Activated CD4-positive, alpha-beta T cell treated with anti-CD3 and anti-CD28 coated beads, Interleukin-2, amount 50 U/mL, for 48 hours (primary cell): ENCODE measurements at regions not wholly inside any gene's neighbourhood (a gene's known extent, or its start where the extent isn't known, plus 50 kb on each side); places are given as distances from the start of the nearest gene placed in this dataset.
"Not testable (repeated sequence)": the region's sequence is repeated elsewhere in the genome, so short reads cannot be mapped to it uniquely, and the experiment has no call there.

ENCODE experiments used
- DNase-seq, 2 experiments: peaks; one replicate each; pipeline ENCODE4 v3.0.0-alpha.2; 2020

GRCh38 chr5:92760550-92760949 lies 820.5 kb downstream of the NR2F1-AS1 start:
- no peak for DNase-seq

DNA sequence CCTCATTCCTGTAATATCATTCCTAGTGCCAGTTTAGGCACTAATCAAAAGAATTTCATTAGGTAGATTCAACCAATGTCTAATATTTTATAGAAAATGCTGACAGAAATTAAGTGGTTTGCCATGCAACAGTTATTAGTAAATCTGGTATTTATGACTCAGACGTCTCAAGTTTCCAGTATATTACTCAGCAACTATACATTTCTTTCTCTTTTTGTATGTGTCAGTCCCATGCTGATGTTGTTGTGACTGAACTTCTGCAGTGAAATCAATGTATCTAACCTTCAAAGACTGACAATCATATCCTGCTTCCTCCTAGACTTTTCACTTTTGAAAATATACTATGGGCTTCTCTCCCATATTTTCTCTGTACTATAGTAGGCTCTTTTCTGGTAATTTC lies 822.5 kb downstream of the NR2F1-AS1 start:
- no peak for DNase-seq

DNA sequence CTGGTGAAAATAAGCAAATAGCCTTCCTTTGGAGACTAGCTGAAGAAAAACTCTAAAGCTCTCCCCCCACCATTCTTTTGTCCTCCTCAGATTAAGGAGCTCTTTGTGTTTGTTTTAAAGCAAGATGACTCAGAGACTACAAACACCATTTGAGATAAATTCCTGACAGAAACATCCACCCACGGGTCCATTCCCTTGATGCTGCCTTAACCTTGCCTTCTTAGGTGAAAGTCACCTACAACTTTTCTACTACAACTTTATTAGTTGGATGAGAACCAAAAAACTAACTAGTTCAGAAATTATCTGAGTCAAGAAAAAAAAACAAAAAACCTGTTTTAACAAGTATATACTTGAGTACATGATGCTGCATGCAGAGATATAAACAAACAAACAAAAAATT lies 831.1 kb downstream of the NR2F1-AS1 start:
- DNase-seq = no peak

- no peak for DNase-seq
Observed at GRCh38 chr5:92748072-92748676, 832.8 kb downstream of the NR2F1-AS1 start.

GRCh38 chr5:92741906-92742305 lies 839.1 kb downstream of the NR2F1-AS1 start:
- DNase-seq = no peak

DNA sequence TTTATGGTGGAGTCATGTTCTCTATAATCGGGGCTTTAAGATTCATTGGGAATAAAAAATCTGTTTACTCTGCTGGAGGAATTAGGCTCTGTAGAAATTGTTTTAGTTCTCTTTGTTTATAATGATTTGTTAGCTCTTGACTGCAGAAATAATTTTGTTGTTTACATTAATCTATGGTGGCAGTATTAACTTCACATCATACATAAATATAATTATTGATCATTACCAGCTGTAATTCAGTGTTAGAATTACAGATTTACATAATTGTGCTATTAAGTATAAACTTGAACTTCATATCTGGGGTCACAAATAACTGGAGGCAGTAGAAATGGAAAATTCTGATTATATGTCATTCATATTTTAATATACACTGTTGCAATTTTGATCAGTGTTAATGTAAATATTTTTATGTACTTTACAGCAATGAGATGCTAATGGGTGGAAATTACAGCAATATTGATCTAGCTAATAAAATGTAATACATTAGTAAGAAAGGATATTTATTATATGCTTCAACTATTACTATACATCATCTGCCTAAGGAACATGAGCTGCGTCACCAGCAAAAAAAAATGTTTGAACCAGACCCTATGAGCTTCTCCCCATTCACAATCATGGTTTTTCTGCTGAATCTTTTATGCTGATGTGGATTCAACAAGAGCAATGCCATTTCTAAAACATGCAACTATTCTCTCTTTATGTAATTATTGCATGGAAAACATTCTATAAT lies 846.6 kb downstream of the NR2F1-AS1 start:
- no peak for DNase-seq

- no peak for DNase-seq
Observed at GRCh38 chr5:92730486-92730885, 850.5 kb downstream of the NR2F1-AS1 start.

GRCh38 chr5:92729088-92729487 lies 851.9 kb downstream of the NR2F1-AS1 start:
- no peak for DNase-seq

GRCh38 chr5:92715946-92716520 lies 865.0 kb downstream of the NR2F1-AS1 start:
- DNase-seq = no peak

GRCh38 chr5:92713826-92714225 lies 867.2 kb downstream of the NR2F1-AS1 start:
- DNase-seq = no peak

- DNase-seq = no peak
Observed at GRCh38 chr5:92713335-92713743, 867.7 kb downstream of the NR2F1-AS1 start.

- DNase-seq = no peak
Observed at GRCh38 chr5:92711956-92712355, 869.1 kb downstream of the NR2F1-AS1 start.

DNA sequence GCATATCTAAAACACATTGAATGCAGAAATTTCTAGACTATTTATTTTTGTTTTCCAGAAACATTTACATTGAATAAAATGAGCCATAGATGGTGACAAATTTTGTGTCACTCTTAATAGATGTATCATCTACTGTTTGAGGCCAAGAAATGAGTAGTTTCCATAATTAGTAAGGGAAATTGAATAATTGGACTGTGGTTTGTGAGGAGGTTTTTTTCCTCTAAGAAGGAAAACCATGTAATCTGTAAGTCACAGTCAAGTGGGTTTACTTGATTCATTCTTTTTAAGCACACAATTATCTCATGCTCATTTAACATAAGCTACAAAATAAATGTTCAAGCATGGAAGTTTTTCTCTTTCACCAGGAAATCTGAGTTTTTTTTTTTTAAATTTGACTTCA lies 876.4 kb downstream of the NR2F1-AS1 start:
- no peak for DNase-seq

DNA sequence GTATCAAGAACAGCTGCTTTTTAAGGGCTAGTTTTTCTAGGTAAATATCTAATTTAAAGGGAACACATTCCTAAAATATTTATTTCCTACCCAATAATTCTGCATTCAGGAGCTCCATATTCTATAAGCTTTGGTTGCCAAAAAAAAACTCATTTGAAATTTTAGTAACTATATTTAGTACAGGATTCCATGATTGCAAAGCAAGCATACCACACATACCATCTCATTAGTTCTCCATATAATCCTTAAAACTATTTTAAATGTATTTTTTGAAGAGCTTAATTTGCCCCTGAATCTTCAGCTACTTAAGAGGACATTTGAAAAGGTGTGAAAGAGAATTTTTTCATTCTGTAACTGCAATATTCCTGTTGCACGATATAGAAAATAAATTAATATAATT lies 877.0 kb downstream of the NR2F1-AS1 start:
- DNase-seq = no peak

GRCh38 chr5:92695123-92696003 lies 885.7 kb downstream of the NR2F1-AS1 start:
- DNase-seq = no peak

GRCh38 chr5:92694067-92694466 lies 887.0 kb downstream of the NR2F1-AS1 start:
- no peak for DNase-seq

- DNase-seq = not testable (repeated sequence)
Observed at GRCh38 chr5:92691955-92692354, 889.1 kb downstream of the NR2F1-AS1 start.

GRCh38 chr5:92687821-92688722 lies 892.9 kb downstream of the NR2F1-AS1 start:
- no peak for DNase-seq

DNA sequence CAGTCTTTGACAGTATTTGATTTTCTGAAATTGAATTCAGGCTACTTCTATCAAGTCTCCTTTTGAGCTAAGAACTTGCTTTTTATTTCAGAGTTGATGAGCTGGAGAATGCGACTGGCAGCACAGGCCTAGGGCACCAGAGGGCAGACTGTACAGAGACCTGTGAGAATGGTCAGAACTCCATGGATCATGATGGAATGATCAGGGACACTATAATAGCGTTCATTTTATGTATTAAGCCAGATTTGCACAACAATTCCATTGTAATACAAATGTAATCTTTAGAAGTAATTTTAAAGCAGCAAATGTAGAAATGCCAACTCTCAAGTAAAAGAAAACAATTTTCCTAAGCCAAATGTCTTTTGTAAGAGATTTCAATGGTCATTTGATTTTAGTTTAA lies 902.4 kb downstream of the NR2F1-AS1 start:
- DNase-seq = no peak

GRCh38 chr5:92676215-92677165 lies 904.5 kb downstream of the NR2F1-AS1 start:
- no peak for DNase-seq

GRCh38 chr5:92674321-92674720 lies 906.7 kb downstream of the NR2F1-AS1 start:
- DNase-seq = no peak
